Common myeloid progenitor, CD34-positive (primary cell): ENCODE measurements at regions not wholly inside any gene's neighbourhood (a gene's known extent, or its start where the extent isn't known, plus 50 kb on each side); places are given as distances from the start of the nearest gene placed in this dataset.

Experiments used
- CTCF ChIA-PET: fragments of 350-600 bp; sonication (Branson Sonifier 250); formaldehyde crosslinking; loops from one replicate; lab custom pipeline; 2021; ENCODE audit warnings: antibody characterized with exemption; lab: Charles Lee
- POLR2A ChIA-PET: fragments of 350-600 bp; sonication (Branson Sonifier 250); formaldehyde crosslinking; loops from one replicate; lab custom pipeline; 2021; ENCODE audit warnings: antibody characterized with exemption; lab: Charles Lee
- DNase-seq, 3 donors: peaks; one replicate each; pipeline versions ENCODE4 v3.0.0 to v3.0.0-alpha.2; 2013
- H3K27ac ChIP-seq, 2 experiments: 1 replicate in 1 of 2; 2 replicates in 1 of 2; pipeline ENCODE4 v1.7.0; 2013; ENCODE audit warnings: inconsistent platforms in 2 of 2, low read length in 2 of 2, mild to moderate bottlenecking in 2 of 2, low read depth in 1 of 2, moderate library complexity in 1 of 2; ENCODE audit not compliant: severe bottlenecking in 2 of 2, insufficient read depth in 1 of 2, poor library complexity in 1 of 2
- H3K27me3 ChIP-seq, 5 experiments: replicated peaks in 2 of 5; 1 replicate in 3 of 5; 2 replicates in 2 of 5; pipeline versions ENCODE4 v1.6.1 to v1.7.0; 2013; ENCODE audit warnings: low read length in 4 of 5, mild to moderate bottlenecking in 2 of 5, moderate library complexity in 2 of 5, inconsistent platforms in 1 of 5; ENCODE audit not compliant: insufficient read depth in 5 of 5, control insufficient read depth in 4 of 5
- H3K36me3 ChIP-seq, 4 experiments: 1 replicate in 2 of 4; 2 replicates in 2 of 4; pipeline versions ENCODE4 v1.6.1 to v1.7.0; 2013; ENCODE audit warnings: low read length in 3 of 4, control low read depth in 1 of 4, mild to moderate bottlenecking in 1 of 4; ENCODE audit not compliant: control insufficient read depth in 4 of 4, insufficient read depth in 4 of 4
- H3K4me1 ChIP-seq, 4 experiments: 1 replicate in 3 of 4; 2 replicates in 1 of 4; pipeline versions ENCODE4 v1.6.1 to v1.7.1; 2013; ENCODE audit warnings: low read length in 3 of 4, mild to moderate bottlenecking in 3 of 4, control low read depth in 1 of 4, inconsistent platforms in 1 of 4, moderate library complexity in 1 of 4; ENCODE audit not compliant: control insufficient read depth in 4 of 4, insufficient read depth in 4 of 4; ENCODE audit errors: control extremely low read depth in 1 of 4
- H3K4me3 ChIP-seq, 7 experiments: 1 replicate in 4 of 7; 2 replicates in 3 of 7; pipeline versions ENCODE4 v1.5.1 to v1.7.0; 2013; ENCODE audit warnings: mild to moderate bottlenecking in 7 of 7, low read length in 6 of 7, moderate library complexity in 6 of 7, inconsistent platforms in 2 of 7, low read depth in 2 of 7, control low read depth in 1 of 7; ENCODE audit not compliant: insufficient read depth in 4 of 7, control insufficient read depth in 1 of 7; ENCODE audit errors: extremely low read depth in 1 of 7
- H3K9me3 ChIP-seq, 5 experiments: 1 replicate in 4 of 5; 2 replicates in 1 of 5; pipeline versions ENCODE4 v1.6.1 to v1.7.1; 2013; ENCODE audit warnings: low read length in 4 of 5, mild to moderate bottlenecking in 2 of 5, inconsistent platforms in 1 of 5, low read depth in 1 of 5, moderate library complexity in 1 of 5; ENCODE audit not compliant: control insufficient read depth in 4 of 5, insufficient read depth in 2 of 5; ENCODE audit errors: control extremely low read depth in 1 of 5
- WGBS: methylation state at CpG from one replicate; pipeline ENCODE4 v1.1.5; 2013; ENCODE audit not compliant: insufficient coverage; 5-methylcytosine and 5-hydroxymethylcytosine counted together

- no peak for DNase-seq
- no peaks in the 10 kb centered on the region for H3K4me1 ChIP-seq
- H3K4me3 ChIP-seq: no peak overlapping the region
- H3K36me3 ChIP-seq: no peaks in the 10 kb centered on the region
- peaks cover 0 to 2% (median 0%) of the 10 kb centered on the region in 5 experiments for H3K27me3 ChIP-seq
- WGBS: no CpG with 5 or more reads among the region's 1 CpG
- no peaks in the 10 kb centered on the region for H3K9me3 ChIP-seq
- ChIA-PET CTCF (no interaction called here), POLR2A (no interaction called here)
- no peak overlapping the region for H3K27ac ChIP-seq
Observed at GRCh38 chr5:145242551-145242950, 592.6 kb downstream of the PRELID2 start.

GRCh38 chr5:145237843-145238242, 597.3 kb downstream of the PRELID2 start:
- WGBS: 14% methylated on average over 1 of the region's 3 CpGs
- Histone ChIP-seq H3K4me3 (no peak overlapping the region), H3K27ac (no peak overlapping the region), H3K4me1 (no peaks in the 10 kb centered on the region), H3K27me3 (peaks cover 0 to 2% (median 0%) of the 10 kb centered on the region in 5 experiments), H3K36me3 (no peaks in the 10 kb centered on the region), H3K9me3 (no peaks in the 10 kb centered on the region)
- peak; percentile 3 to 22 (median 17) for DNase-seq
- ChIA-PET POLR2A (no interaction called here), CTCF (interaction anchor here (0.7 to 2.2 kb wide), 2 partner anchors 24 to 1033 kb away, joined by 3 to 7 read pairs; no protein-coding TSS in a partner anchor)

DNA sequence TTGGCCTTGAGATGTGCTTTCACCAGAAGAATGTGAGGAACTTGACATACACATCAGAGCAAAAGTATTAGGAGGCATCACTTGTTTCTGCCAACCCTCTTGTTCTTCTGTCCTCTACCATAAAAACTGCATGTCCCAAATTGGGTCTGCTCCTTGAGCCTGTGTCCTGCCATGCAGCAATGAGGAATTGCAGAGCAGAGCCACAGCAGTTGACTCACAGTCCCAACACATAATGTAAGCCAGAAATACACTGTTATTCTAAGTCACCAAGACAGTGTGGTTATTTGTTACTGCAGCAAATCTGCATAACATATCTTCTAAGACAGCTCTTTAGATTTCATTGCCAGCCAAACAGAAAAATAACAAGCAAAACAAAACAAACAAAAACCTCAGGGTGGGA, 598.2 kb downstream of the PRELID2 start:
- Histone ChIP-seq H3K4me3 (no peak overlapping the region), H3K4me1 (no peaks in the 10 kb centered on the region)
- POLR2A ChIA-PET: no interaction called here

GRCh38 chr5:145236127-145236526, 599.0 kb downstream of the PRELID2 start:
- no peaks in the 10 kb centered on the region for H3K36me3 ChIP-seq
- WGBS: 50% methylated on average over 1 of the region's 1 CpG
- peaks cover 0 to 2% (median 0%) of the 10 kb centered on the region in 5 experiments for H3K27me3 ChIP-seq
- no peak overlapping the region for H3K4me3 ChIP-seq
- no peaks in the 10 kb centered on the region for H3K4me1 ChIP-seq
- no peak overlapping the region for H3K27ac ChIP-seq
- POLR2A ChIA-PET: no interaction called here
- CTCF ChIA-PET: no interaction called here
- H3K9me3 ChIP-seq: no peaks in the 10 kb centered on the region
- no peak for DNase-seq

More for the DNA sequence above, 598.2 kb downstream of the PRELID2 start:
- DNase-seq: no peak
- H3K27me3 ChIP-seq: peaks cover 0 to 2% (median 0%) of the 10 kb centered on the region in 5 experiments
- H3K27ac ChIP-seq: no peak overlapping the region
- CTCF ChIA-PET: interaction anchor here (0.8 to 2.2 kb wide), 2 partner anchors 833 to 1032 kb away, joined by 3 to 7 read pairs; no protein-coding TSS in a partner anchor
- no peaks in the 10 kb centered on the region for H3K36me3 ChIP-seq
- H3K9me3 ChIP-seq: no peaks in the 10 kb centered on the region

DNA sequence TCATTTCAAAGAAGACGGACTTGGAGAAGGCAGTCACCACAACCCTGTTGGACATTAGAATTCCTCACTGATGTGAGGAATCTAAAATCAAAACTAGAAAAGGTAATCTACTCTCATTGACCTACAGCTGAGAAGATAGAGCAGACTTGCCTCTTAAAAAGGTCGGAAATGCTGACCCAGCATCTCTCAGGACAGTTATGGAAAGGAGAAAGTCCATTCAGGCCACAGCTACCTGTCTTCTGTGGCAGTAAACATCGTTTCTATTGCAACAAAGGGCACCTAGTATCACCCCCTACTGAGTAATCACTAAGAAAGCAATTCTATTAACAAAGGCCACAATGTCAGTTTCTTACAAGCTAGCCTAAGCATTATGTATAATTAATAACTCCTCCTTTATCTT, 601.7 kb downstream of the PRELID2 start:
- Histone ChIP-seq H3K4me1 (no peaks in the 10 kb centered on the region), H3K4me3 (no peak overlapping the region), H3K27me3 (peaks cover 0 to 2% (median 0%) of the 10 kb centered on the region in 5 experiments), H3K9me3 (no peaks in the 10 kb centered on the region), H3K36me3 (no peaks in the 10 kb centered on the region), H3K27ac (no peak overlapping the region)
- no peak for DNase-seq
- WGBS: 95% methylated on average over 3 of the region's 3 CpGs
- ChIA-PET POLR2A (no interaction called here), CTCF (no interaction called here)

- ChIA-PET POLR2A (no interaction called here), CTCF (no interaction called here)
- H3K27me3 ChIP-seq: no peaks in the 10 kb centered on the region
- H3K4me1 ChIP-seq: no peaks in the 10 kb centered on the region
- no CpG with 5 or more reads among the region's 2 CpGs for WGBS
- no peaks in the 10 kb centered on the region for H3K36me3 ChIP-seq
- no peak overlapping the region for H3K27ac ChIP-seq
- no peaks in the 10 kb centered on the region for H3K9me3 ChIP-seq
- no peak for DNase-seq
- H3K4me3 ChIP-seq: no peak overlapping the region
Observed at GRCh38 chr5:145230781-145231180, 604.4 kb downstream of the PRELID2 start.

- Histone ChIP-seq H3K27me3 (no peaks in the 10 kb centered on the region), H3K4me1 (no peaks in the 10 kb centered on the region), H3K9me3 (no peaks in the 10 kb centered on the region), H3K4me3 (no peak overlapping the region), H3K36me3 (no peaks in the 10 kb centered on the region), H3K27ac (no peak overlapping the region)
- DNase-seq: no peak
- CTCF ChIA-PET: no interaction called here
- 99% methylated on average over 10 of the region's 10 CpGs for WGBS
- POLR2A ChIA-PET: no interaction called here
Observed at GRCh38 chr5:145228564-145228963, 606.6 kb downstream of the PRELID2 start.
